ENCODE measurements at regions not wholly inside any gene's neighbourhood (a gene's known extent, or its start where the extent isn't known, plus 50 kb on each side); places are given as distances from the start of the nearest gene placed in this dataset.

DNA sequence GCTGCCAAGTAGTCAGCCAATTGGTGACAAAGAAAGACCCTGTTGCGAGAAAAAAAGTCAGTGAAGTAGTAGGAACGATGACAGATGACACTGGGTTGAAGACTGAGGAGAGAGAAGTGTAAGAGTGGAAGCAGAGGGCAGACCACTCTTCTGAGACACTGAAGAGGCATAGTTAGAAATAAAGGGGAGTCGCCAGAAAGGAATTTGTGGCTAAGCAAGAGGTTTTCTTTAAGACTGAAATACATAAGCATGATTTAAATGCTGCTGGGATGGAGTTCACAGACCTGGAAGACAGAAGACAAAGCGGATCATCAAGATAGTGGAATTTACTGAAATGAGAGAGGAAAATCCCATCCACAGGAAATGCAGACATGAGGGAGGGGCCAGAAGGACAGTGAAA is 56.2 kb upstream of the USPL1 start:
- no peak for TF ChIP-seq ZNF8 (CRISPR knock-in tag; IDR thresholded peaks at IDR 0.05)
- no peak for TF ChIP-seq ZC3H10 (CRISPR knock-in tag; IDR thresholded peaks at IDR 0.05)
- TF ChIP-seq BACH2 (CRISPR knock-in tag; IDR thresholded peaks at IDR 0.05; ENCODE audit: borderline replicate concordance), result no peak
- no peak for TF ChIP-seq TOX (CRISPR knock-in tag; IDR thresholded peaks at IDR 0.05; ENCODE audit: borderline replicate concordance)
- no peak for TF ChIP-seq GLIS3 (CRISPR knock-in tag; IDR thresholded peaks at IDR 0.05)
- no peak for TF ChIP-seq RARB (CRISPR knock-in tag; IDR thresholded peaks at IDR 0.05)
- no peak for TF ChIP-seq ARNTL (CRISPR knock-in tag; IDR thresholded peaks at IDR 0.05; ENCODE audit: borderline replicate concordance, low read depth)
- TF ChIP-seq, protein P1, sequence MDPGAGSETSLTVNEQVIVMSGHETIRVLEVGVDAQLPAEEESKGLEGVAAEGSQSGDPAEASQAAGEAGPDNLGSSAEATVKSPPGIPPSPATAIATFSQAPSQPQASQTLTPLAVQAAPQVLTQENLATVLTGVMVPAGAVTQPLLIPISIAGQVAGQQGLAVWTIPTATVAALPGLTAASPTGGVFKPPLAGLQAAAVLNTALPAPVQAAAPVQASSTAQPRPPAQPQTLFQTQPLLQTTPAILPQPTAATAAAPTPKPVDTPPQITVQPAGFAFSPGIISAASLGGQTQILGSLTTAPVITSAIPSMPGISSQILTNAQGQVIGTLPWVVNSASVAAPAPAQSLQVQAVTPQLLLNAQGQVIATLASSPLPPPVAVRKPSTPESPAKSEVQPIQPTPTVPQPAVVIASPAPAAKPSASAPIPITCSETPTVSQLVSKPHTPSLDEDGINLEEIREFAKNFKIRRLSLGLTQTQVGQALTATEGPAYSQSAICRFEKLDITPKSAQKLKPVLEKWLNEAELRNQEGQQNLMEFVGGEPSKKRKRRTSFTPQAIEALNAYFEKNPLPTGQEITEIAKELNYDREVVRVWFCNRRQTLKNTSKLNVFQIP (CRISPR knock-in tag; IDR thresholded peaks at IDR 0.05; ENCODE audit: borderline replicate concordance, low read depth), result no peak
- TF ChIP-seq TCF4 (CRISPR knock-in tag; IDR thresholded peaks at IDR 0.05; ENCODE audit: borderline replicate concordance), result no peak
- TF ChIP-seq, protein P2, sequence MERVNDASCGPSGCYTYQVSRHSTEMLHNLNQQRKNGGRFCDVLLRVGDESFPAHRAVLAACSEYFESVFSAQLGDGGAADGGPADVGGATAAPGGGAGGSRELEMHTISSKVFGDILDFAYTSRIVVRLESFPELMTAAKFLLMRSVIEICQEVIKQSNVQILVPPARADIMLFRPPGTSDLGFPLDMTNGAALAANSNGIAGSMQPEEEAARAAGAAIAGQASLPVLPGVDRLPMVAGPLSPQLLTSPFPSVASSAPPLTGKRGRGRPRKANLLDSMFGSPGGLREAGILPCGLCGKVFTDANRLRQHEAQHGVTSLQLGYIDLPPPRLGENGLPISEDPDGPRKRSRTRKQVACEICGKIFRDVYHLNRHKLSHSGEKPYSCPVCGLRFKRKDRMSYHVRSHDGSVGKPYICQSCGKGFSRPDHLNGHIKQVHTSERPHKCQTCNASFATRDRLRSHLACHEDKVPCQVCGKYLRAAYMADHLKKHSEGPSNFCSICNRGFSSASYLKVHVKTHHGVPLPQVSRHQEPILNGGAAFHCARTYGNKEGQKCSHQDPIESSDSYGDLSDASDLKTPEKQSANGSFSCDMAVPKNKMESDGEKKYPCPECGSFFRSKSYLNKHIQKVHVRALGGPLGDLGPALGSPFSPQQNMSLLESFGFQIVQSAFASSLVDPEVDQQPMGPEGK (CRISPR knock-in tag; IDR thresholded peaks at IDR 0.05; ENCODE audit: borderline replicate concordance), result no peak
- no peak for TF ChIP-seq SNAI2 (CRISPR knock-in tag; IDR thresholded peaks at IDR 0.05)
- no peak for TF ChIP-seq ZNF70 (CRISPR knock-in tag; IDR thresholded peaks at IDR 0.05)
- TF ChIP-seq ZFP3 (CRISPR knock-in tag; IDR thresholded peaks at IDR 0.05), result no peak
- TF ChIP-seq, protein P3, sequence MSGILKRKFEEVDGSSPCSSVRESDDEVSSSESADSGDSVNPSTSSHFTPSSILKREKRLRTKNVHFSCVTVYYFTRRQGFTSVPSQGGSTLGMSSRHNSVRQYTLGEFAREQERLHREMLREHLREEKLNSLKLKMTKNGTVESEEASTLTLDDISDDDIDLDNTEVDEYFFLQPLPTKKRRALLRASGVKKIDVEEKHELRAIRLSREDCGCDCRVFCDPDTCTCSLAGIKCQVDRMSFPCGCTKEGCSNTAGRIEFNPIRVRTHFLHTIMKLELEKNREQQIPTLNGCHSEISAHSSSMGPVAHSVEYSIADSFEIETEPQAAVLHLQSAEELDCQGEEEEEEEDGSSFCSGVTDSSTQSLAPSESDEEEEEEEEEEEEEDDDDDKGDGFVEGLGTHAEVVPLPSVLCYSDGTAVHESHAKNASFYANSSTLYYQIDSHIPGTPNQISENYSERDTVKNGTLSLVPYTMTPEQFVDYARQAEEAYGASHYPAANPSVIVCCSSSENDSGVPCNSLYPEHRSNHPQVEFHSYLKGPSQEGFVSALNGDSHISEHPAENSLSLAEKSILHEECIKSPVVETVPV (CRISPR knock-in tag; IDR thresholded peaks at IDR 0.05), result no peak
- no peak for TF ChIP-seq ISL1 (CRISPR knock-in tag; IDR thresholded peaks at IDR 0.05)
- TF ChIP-seq, protein P4, sequence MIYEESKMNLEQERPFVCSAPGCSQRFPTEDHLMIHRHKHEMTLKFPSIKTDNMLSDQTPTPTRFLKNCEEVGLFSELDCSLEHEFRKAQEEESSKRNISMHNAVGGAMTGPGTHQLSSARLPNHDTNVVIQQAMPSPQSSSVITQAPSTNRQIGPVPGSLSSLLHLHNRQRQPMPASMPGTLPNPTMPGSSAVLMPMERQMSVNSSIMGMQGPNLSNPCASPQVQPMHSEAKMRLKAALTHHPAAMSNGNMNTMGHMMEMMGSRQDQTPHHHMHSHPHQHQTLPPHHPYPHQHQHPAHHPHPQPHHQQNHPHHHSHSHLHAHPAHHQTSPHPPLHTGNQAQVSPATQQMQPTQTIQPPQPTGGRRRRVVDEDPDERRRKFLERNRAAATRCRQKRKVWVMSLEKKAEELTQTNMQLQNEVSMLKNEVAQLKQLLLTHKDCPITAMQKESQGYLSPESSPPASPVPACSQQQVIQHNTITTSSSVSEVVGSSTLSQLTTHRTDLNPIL (CRISPR knock-in tag; IDR thresholded peaks at IDR 0.05; ENCODE audit: low read depth), result no peak
- TF ChIP-seq CSDC2 (CRISPR knock-in tag; IDR thresholded peaks at IDR 0.05), result no peak
- no peak for TF ChIP-seq ESRRG (CRISPR knock-in tag; IDR thresholded peaks at IDR 0.05)
- ATAC-seq, result peak; percentile 26; the same call in 2 of the 3 replicates

- no peak for ATAC-seq
Observed at GRCh38 chr13:30564489-30564888, 53.2 kb upstream of the USPL1 start.

More at GRCh38 chr13:30564489-30564888, 53.2 kb upstream of the USPL1 start:
- no peak for TF ChIP-seq ZFP30 (CRISPR knock-in tag; IDR thresholded peaks at IDR 0.05)
- TF ChIP-seq, protein P3 (CRISPR knock-in tag; IDR thresholded peaks at IDR 0.05), result no peak
- no peak for TF ChIP-seq ZNF565 (CRISPR knock-in tag; conservative IDR thresholded peaks at IDR 0.05; ENCODE audit: low read depth)
- no peak for TF ChIP-seq TOX (CRISPR knock-in tag; IDR thresholded peaks at IDR 0.05; ENCODE audit: borderline replicate concordance)
- TF ChIP-seq GLIS3 (CRISPR knock-in tag; IDR thresholded peaks at IDR 0.05), result no peak
- no peak for TF ChIP-seq ZC3H10 (CRISPR knock-in tag; IDR thresholded peaks at IDR 0.05)
- TF ChIP-seq ZFP3 (CRISPR knock-in tag; IDR thresholded peaks at IDR 0.05), result no peak
- TF ChIP-seq, protein P1 (CRISPR knock-in tag; IDR thresholded peaks at IDR 0.05; ENCODE audit: borderline replicate concordance, low read depth), result no peak
- TF ChIP-seq SNAI2 (CRISPR knock-in tag; IDR thresholded peaks at IDR 0.05), result no peak
